Activated CD8-positive, alpha-beta memory T cell treated with anti-CD3 and anti-CD28 coated beads, Interleukin-2, amount 10 ng/mL, durations not matched to agents 7 days and 5 days (primary cell): ENCODE measurements at regions not wholly inside any gene's neighbourhood (a gene's known extent, or its start where the extent isn't known, plus 50 kb on each side); places are given as distances from the start of the nearest gene placed in this dataset.

ENCODE experiments used
- ATAC-seq: fragments of 150-1000 bp; cut with Tn5 transposase; one replicate; pipeline ENCODE4 v1.10.0; 2021; ENCODE audit warnings: moderate library complexity
- CTCF ChIA-PET: fragments of 350-600 bp; sonication (Branson Sonifier 250); formaldehyde crosslinking; loops from one replicate; lab custom pipeline; 2021; ENCODE audit warnings: antibody characterized with exemption; lab: Charles Lee
- DNase-seq: peaks from one replicate; pipeline ENCODE4 v3.0.0-alpha.2; 2020
- H3K27ac Mint-ChIP-seq: one replicate; pipeline ENCODE4 v1.8.0; 2021; ENCODE audit warnings: mild to moderate bottlenecking, mixed read lengths
- H3K27me3 Mint-ChIP-seq: one replicate; pipeline ENCODE4 v1.8.0; 2021; ENCODE audit warnings: mixed read lengths
- H3K36me3 Mint-ChIP-seq: one replicate; pipeline ENCODE4 v1.8.0; 2021; ENCODE audit warnings: mild to moderate bottlenecking, mixed read lengths
- H3K4me1 Mint-ChIP-seq: one replicate; pipeline ENCODE4 v1.8.0; 2021; ENCODE audit warnings: mixed read lengths
- H3K4me3 Mint-ChIP-seq: one replicate; pipeline ENCODE4 v1.8.0; 2021; ENCODE audit warnings: mild to moderate bottlenecking, moderate library complexity, mixed read lengths
- H3K9me3 Mint-ChIP-seq: one replicate; pipeline ENCODE4 v1.8.0; 2022; ENCODE audit warnings: low read depth, mixed read lengths

DNA sequence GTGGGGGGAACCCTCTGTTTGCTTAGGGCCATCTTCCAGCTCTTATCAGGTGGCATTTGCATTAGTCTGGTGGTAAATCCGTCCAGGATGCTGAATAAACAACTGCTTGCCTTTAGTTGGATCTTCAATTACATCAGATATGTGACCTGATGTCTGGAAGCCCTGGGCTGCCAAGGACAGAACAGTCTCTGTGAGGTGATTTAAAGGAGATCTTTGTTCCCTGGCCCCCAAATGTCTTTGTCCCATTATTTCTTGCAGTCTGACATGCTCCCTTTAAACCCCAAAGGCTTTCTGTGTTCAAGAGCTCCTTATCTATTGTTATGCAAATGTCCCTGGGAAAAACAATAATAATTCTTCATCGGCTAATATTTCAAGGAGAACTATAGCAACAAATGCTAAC lies 84.6 kb upstream of the SPTLC3 start:
- CTCF ChIA-PET: no interaction called here
- Mint-ChIP-seq H3K9me3 (peaks cover 4% of the 10 kb centered on the region), H3K4me3 (no peak overlapping the region), H3K27me3 (no peaks in the 10 kb centered on the region), H3K27ac (no peak overlapping the region), H3K36me3 (no peaks in the 10 kb centered on the region), H3K4me1 (peaks cover 3% of the 10 kb centered on the region)
- DNase-seq (no peak), ATAC-seq (no peak)

DNA sequence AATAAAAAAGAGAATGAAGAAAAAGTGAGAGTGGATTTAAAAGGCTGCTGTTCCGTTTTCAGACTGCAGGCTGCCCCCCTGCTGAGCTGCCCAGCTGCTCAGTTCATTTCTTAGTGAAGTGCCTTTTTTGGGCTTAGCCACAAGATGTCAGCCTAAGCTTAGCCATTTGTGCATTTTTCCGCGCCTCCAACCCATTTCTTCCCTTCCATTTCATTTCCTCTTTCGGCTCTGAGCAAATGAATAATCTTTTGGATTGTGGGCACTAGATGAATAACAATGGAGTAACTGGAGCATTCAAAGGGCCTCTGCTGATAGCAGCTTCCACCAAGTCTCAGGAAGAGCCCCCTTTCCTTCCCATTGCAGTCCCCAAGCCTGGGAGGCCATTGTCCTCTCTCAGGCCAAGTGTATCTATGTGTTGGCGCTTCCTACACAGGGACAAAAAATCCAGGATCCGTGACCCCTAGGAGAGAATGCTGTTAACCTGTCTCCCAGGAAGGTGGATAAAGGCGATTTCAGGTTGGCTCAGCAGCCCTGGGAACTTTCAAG lies 83.5 kb upstream of the SPTLC3 start:
- Mint-ChIP-seq H3K27ac (no peak overlapping the region), H3K4me1 (peaks cover 8% of the 10 kb centered on the region), H3K36me3 (no peaks in the 10 kb centered on the region), H3K27me3 (no peaks in the 10 kb centered on the region), H3K9me3 (no peaks in the 10 kb centered on the region), H3K4me3 (no peak overlapping the region)
- CTCF ChIA-PET: interaction anchor here (1.1 kb wide), 1 partner anchor 621 kb away, joined by 4 read pairs; no protein-coding TSS in a partner anchor
- no peak for ATAC-seq
- no peak for DNase-seq

DNA sequence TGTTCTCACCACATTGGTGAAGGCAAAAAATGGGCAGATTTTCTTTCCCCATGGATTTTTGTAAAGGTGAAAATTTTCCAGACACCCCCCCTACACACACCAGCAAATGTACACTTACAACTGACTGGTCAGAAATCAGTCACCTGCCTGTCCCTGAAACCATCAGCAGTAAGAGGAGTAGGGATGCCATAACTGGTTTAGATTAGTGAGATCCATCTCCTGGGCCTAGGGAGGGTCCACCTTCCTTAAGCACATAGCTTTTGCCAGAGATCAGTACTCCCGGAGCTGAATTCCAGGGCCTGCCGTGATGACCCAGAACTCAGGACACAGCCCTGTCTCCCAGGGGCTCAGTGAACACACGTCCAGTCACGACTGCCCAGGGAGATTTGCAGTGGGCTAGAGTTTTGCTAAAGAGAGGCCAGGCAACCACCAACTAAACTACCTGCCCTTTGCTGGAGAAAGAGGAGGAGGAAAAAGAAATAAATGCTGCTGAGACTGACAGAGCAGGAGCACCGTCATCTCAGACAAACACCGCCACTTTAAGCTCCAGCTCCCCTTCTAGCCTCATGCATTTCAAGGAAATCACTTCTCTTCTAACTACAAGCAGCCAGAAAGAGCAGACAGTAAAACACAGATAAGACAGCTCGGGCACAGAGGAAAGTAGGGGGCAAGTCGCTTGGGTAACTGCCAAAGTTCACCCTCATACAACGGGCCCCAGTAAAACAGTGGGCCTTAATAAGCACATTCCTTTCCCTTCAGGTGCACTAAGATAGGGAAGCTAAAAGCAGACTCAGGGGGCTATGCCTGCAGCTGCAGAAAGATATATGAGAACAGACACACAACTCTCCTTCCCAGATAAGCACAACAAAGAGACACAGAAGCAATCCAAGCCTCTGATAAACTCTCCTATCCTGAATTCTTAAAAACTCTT lies 82.6 kb upstream of the SPTLC3 start:
- no peak overlapping the region for H3K4me3 Mint-ChIP-seq
- CTCF ChIA-PET: interaction anchor here (1.1 kb wide), 1 partner anchor 620 kb away, joined by 4 read pairs; no protein-coding TSS in a partner anchor
- no peak for ATAC-seq
- H3K27me3 Mint-ChIP-seq: no peaks in the 10 kb centered on the region
- H3K36me3 Mint-ChIP-seq: no peaks in the 10 kb centered on the region
- no peak for DNase-seq
- H3K27ac Mint-ChIP-seq: no peak overlapping the region
- no peaks in the 10 kb centered on the region for H3K9me3 Mint-ChIP-seq
- H3K4me1 Mint-ChIP-seq: peaks cover 8% of the 10 kb centered on the region

DNA sequence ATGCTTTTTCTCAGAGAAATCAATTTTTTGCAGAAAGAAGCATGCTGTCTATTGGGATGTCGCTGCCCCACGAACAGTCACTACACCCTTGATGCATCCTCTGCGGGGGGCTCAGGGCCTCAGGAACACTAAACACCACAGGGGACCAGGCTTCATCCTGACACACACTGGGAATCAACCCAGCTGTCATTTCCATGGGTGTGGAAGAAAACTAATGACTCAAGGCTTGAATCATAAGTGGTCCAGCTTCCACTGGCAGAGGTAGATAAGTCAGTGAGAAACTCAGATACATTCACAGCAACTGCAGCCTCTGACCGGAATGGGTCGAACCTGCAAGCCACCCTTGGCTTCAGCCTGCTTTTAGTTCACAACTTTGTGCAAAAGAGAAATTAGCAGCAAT lies 81.3 kb upstream of the SPTLC3 start:
- H3K27ac Mint-ChIP-seq: no peak overlapping the region
- CTCF ChIA-PET: no interaction called here
- no peaks in the 10 kb centered on the region for H3K9me3 Mint-ChIP-seq
- H3K4me3 Mint-ChIP-seq: no peak overlapping the region
- no peaks in the 10 kb centered on the region for H3K36me3 Mint-ChIP-seq
- peaks cover 8% of the 10 kb centered on the region for H3K4me1 Mint-ChIP-seq
- DNase-seq (no peak), ATAC-seq (no peak)
- H3K27me3 Mint-ChIP-seq: peaks cover 4% of the 10 kb centered on the region

DNA sequence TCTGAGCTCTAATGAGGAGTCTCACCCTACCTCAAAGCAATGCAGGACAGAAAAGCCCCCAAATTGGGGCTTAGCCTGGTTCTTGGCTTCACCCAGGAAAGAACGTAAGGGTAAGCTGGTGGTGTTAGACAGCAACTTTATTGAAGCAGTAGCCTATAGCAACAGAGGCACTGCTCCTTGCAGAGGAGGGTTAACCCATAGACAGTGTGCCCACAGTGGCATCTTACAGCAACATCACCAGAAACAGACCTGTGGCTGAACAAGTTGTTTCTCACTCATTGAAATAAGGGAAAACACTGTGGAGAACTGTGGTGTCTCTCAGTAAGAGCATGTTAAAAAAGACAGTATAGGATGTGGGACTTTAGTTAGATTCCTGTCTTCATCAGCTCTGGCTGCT lies 80.4 kb upstream of the SPTLC3 start:
- no peaks in the 10 kb centered on the region for H3K9me3 Mint-ChIP-seq

DNA sequence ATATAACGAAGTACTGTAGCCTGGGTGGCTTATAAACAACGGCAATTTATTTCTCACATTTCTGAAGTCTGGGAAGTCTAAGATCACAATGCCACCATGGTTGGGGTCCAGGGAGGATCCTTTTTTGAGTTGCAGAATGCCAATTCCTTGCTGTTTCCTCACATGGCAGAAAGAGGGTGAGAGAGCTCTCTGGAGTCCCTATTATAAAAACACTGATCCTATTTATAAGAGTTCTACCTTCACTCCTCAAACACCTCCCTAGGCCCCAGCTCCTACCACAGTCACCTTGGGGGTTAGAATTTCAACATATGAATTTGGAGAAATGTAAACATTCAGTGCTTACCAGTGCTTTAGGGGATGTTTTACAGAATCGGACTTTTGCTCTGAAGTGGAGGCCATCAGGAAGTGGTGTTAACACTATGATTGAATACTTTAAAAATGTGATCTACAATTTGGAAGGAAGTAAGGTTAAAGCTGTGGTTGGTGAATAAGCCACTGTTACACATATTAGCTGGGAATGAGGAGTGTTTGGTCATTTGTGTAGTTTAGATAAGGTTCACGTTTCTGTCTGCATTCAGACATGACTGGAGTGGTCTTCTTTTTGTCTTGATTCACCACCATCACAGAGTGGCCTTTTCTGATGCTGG lies 79.9 kb upstream of the SPTLC3 start:
- no peak overlapping the region for H3K27ac Mint-ChIP-seq
- CTCF ChIA-PET: no interaction called here
- ATAC-seq (peak; percentile 27), DNase-seq (no peak)
- peaks cover 8% of the 10 kb centered on the region for H3K4me1 Mint-ChIP-seq
- no peaks in the 10 kb centered on the region for H3K36me3 Mint-ChIP-seq
- H3K9me3 Mint-ChIP-seq: no peaks in the 10 kb centered on the region
- no peak overlapping the region for H3K4me3 Mint-ChIP-seq
- peaks cover 4% of the 10 kb centered on the region for H3K27me3 Mint-ChIP-seq

More for the DNA sequence above, 80.4 kb upstream of the SPTLC3 start:
- Mint-ChIP-seq H3K36me3 (no peaks in the 10 kb centered on the region), H3K4me3 (no peak overlapping the region), H3K27ac (no peak overlapping the region), H3K27me3 (peaks cover 4% of the 10 kb centered on the region), H3K4me1 (peaks cover 8% of the 10 kb centered on the region)
- CTCF ChIA-PET: no interaction called here
- DNase-seq: no peak
- no peak for ATAC-seq

DNA sequence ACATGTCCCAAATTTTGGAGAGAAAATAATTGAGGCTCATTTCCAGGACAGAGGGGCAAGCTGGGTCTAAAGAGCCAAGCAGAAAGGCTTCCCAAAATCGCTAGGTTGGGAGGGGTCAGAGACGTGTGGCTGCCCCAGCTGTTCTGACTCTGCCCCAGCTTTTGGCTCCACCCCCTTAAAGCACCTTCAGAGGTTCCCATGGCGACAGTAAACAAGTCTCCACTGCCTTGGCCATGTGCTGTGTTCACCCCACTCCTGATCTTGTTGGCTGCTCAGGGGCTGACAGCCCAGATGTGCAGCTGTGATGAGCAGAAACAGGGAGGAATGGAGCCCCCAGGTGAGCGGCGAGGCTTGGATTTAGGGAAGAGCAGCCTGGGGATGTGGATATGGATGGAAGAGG lies 72.8 kb upstream of the SPTLC3 start:
- Mint-ChIP-seq H3K9me3 (no peaks in the 10 kb centered on the region), H3K4me1 (no peaks in the 10 kb centered on the region), H3K4me3 (no peak overlapping the region), H3K27ac (no peak overlapping the region), H3K27me3 (peaks cover 4% of the 10 kb centered on the region), H3K36me3 (no peaks in the 10 kb centered on the region)
- CTCF ChIA-PET: no interaction called here
- DNase-seq (no peak), ATAC-seq (no peak)

DNA sequence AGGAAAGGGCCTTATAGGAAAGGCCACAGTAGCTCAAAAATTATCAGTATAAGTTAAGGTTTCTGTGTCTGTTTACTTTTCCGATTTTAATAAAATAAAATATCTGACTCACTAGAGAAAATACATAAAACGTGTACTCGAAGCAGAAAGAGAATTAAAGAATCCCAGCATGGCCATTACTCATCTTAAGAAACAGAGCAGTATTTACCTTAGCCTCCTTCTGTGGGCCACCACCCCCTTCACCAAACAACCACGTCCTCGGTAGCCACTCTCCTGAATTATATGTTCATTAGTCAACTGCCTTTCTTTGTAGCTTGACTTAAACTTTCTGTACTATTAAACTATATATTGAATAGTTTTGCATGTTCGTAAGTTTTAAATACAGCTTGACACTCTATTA lies 72.2 kb upstream of the SPTLC3 start:
- Mint-ChIP-seq H3K36me3 (no peaks in the 10 kb centered on the region), H3K9me3 (no peaks in the 10 kb centered on the region), H3K27ac (no peak overlapping the region), H3K4me1 (no peaks in the 10 kb centered on the region), H3K4me3 (no peak overlapping the region), H3K27me3 (peaks cover 3% of the 10 kb centered on the region)
- DNase-seq: no peak
- CTCF ChIA-PET: no interaction called here
- ATAC-seq: no peak

DNA sequence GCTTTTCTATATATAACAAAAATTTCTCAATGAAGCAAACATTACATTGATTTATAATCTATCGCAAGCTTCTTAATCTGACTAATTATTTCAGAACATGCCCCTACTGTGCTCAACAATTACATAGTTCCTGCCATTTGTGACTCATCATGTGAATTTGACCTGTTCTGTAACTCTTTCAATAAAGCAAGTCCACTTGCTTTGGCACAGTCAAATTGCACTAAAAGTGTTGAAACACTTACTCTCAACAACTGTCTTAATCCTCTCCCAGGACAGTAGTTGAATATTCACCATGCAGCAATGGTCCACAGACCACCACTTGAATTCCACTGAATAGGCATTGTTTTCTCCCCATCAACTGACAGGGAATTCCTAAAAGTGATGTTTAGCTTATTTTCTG lies 67.7 kb upstream of the SPTLC3 start:
- no peaks in the 10 kb centered on the region for H3K27me3 Mint-ChIP-seq
- ATAC-seq: no peak
- no peak overlapping the region for H3K27ac Mint-ChIP-seq
- DNase-seq: no peak
- CTCF ChIA-PET: no interaction called here
- H3K9me3 Mint-ChIP-seq: no peaks in the 10 kb centered on the region
- H3K4me3 Mint-ChIP-seq: no peak overlapping the region
- no peaks in the 10 kb centered on the region for H3K4me1 Mint-ChIP-seq
- no peaks in the 10 kb centered on the region for H3K36me3 Mint-ChIP-seq

DNA sequence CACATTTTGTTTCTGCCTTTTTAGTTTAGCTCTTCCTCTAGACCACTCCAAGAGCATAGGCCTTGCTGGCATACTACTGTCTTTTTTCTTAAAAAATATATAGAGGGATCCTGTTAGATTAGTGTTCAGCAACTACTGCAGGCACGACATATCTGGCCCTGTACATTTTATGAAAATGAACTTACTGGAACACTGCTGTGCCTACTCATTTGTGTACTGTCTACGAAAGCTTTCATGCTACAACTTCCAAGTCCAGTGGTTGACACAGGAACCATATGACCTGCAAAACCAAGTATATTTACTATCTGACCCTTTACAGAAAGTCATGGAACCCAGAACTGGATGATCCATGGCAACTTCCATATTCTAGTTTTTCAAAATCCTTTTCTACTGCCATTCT lies 66.6 kb upstream of the SPTLC3 start:
- CTCF ChIA-PET: no interaction called here
- no peaks in the 10 kb centered on the region for H3K36me3 Mint-ChIP-seq
- H3K27ac Mint-ChIP-seq: no peak overlapping the region

DNA sequence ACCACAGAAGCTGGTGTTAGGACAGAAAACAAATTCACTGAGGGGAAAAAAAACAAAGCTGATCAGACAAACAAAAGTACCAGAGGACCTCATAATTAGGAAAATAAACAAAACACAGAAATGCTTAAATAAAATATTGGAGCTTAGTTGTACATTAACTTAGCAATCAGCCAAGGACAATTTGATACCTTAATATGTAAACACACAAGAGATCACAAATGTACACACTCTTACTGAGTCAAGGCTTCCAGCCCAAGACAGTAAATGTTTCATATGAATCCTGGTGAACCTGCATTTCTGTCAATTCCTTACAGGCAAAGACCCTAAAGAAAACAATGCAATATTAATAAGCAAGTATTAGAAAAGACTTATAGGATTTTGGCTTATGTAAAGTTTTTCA lies 62.0 kb upstream of the SPTLC3 start:
- no peak for DNase-seq
- Mint-ChIP-seq H3K27ac (no peak overlapping the region), H3K27me3 (no peaks in the 10 kb centered on the region), H3K4me1 (no peaks in the 10 kb centered on the region), H3K4me3 (no peak overlapping the region), H3K9me3 (no peaks in the 10 kb centered on the region), H3K36me3 (no peaks in the 10 kb centered on the region)
- CTCF ChIA-PET: no interaction called here
- ATAC-seq: no peak

More for the DNA sequence above, 66.6 kb upstream of the SPTLC3 start:
- Mint-ChIP-seq H3K4me3 (no peak overlapping the region), H3K4me1 (no peaks in the 10 kb centered on the region), H3K9me3 (no peaks in the 10 kb centered on the region), H3K27me3 (no peaks in the 10 kb centered on the region)
- DNase-seq (no peak), ATAC-seq (no peak)

DNA sequence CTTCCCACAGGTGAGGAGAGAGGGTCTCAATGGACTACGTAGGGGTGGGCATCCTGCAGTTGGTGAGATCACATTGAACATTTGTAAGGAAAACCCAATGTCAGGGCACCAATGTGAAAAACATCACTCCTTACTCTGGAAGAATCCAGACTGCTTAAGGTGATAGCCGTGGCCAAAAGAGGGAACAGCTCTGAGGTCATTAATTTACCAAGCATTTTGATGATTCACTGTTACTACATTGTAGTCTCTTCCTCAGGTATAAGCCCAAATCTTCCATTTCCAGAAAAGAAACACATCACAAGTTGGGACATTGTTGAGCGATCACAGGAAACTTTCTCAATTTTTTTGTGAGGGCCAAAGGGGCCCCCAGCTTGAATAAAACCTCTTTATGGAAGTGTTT lies 61.1 kb upstream of the SPTLC3 start:
- no peaks in the 10 kb centered on the region for H3K9me3 Mint-ChIP-seq
- DNase-seq (no peak), ATAC-seq (no peak)
- H3K27ac Mint-ChIP-seq: no peak overlapping the region
- H3K4me3 Mint-ChIP-seq: no peak overlapping the region
- H3K36me3 Mint-ChIP-seq: no peaks in the 10 kb centered on the region
- no peaks in the 10 kb centered on the region for H3K27me3 Mint-ChIP-seq
- CTCF ChIA-PET: no interaction called here
- no peaks in the 10 kb centered on the region for H3K4me1 Mint-ChIP-seq

DNA sequence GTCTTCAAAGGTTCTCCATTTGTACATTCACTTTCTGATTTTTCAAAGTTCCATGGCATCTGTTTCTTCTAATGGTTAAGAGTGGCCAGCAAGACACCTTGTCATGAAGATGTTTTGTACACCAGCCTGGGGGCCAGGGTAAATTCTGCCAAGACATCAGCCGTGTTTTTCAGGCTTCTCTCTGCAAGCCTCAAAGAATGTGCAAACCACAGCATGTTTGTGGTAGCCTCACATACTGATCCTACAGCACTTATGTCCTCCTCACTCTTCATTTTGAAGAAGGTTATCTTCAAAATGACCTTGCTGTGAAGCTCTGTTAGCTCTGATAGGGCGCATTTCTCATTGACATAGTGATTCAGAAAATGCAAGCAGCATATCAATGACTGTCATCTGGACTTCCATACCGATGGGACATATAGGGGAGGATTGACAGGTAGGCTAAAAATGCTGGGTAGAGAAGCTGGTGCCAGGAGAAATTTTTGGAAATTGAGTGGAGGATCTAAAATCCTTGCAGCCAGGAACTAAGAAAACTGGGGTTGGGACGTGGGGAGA lies 59.3 kb upstream of the SPTLC3 start:
- H3K27ac Mint-ChIP-seq: no peak overlapping the region
- CTCF ChIA-PET: no interaction called here
- no peaks in the 10 kb centered on the region for H3K27me3 Mint-ChIP-seq
- no peak overlapping the region for H3K4me3 Mint-ChIP-seq
- DNase-seq (no peak), ATAC-seq (no peak)
- no peaks in the 10 kb centered on the region for H3K4me1 Mint-ChIP-seq
- H3K9me3 Mint-ChIP-seq: no peaks in the 10 kb centered on the region
- H3K36me3 Mint-ChIP-seq: no peaks in the 10 kb centered on the region
